ENCODE measurements at regions not wholly inside any gene's neighbourhood (a gene's known extent, or its start where the extent isn't known, plus 50 kb on each side); places are given as distances from the start of the nearest gene placed in this dataset.

GRCh38 chr6:56407883-56408410, 160.6 kb upstream of the COL21A1 start:
- in situ Hi-C loops (cut with MboI; ENCODE audit: low pct_unique_long_range_greater_than_20kb, low sequenced_read_pairs, unreplicated experiment) = no loop called here
- TF ChIP-seq CTCF (IDR thresholded peaks at IDR 0.05; ENCODE audit: extremely low read depth, insufficient read depth, missing control alignments) = no peak
- DNase-seq (ENCODE audit: low spot score) = no peak

- DNase-seq (ENCODE audit: low spot score) = peak; percentile 45
- no peak for TF ChIP-seq CTCF (IDR thresholded peaks at IDR 0.05; ENCODE audit: extremely low read depth, insufficient read depth, missing control alignments)
- in situ Hi-C loops (cut with MboI; ENCODE audit: low pct_unique_long_range_greater_than_20kb, low sequenced_read_pairs, unreplicated experiment) = no loop called here
Observed at GRCh38 chr6:56406276-56407269, 159.2 kb upstream of the COL21A1 start.

- in situ Hi-C loops (cut with MboI; ENCODE audit: low pct_unique_long_range_greater_than_20kb, low sequenced_read_pairs, unreplicated experiment) = no loop called here
- no peak for TF ChIP-seq CTCF (IDR thresholded peaks at IDR 0.05; ENCODE audit: extremely low read depth, insufficient read depth, missing control alignments)
- no peak for DNase-seq (ENCODE audit: low spot score)
Observed at GRCh38 chr6:56404599-56404998, 157.2 kb upstream of the COL21A1 start.

- no peak for DNase-seq (ENCODE audit: low spot score)
- in situ Hi-C loops (cut with MboI; ENCODE audit: low pct_unique_long_range_greater_than_20kb, low sequenced_read_pairs, unreplicated experiment) = no loop called here
- no peak for TF ChIP-seq CTCF (IDR thresholded peaks at IDR 0.05; ENCODE audit: extremely low read depth, insufficient read depth, missing control alignments)
Observed at GRCh38 chr6:56403745-56404144, 156.4 kb upstream of the COL21A1 start.

GRCh38 chr6:56401477-56402070, 154.2 kb upstream of the COL21A1 start:
- no peak for DNase-seq (ENCODE audit: low spot score)
- no peak for TF ChIP-seq CTCF (IDR thresholded peaks at IDR 0.05; ENCODE audit: extremely low read depth, insufficient read depth, missing control alignments)
- in situ Hi-C loops (cut with MboI; ENCODE audit: low pct_unique_long_range_greater_than_20kb, low sequenced_read_pairs, unreplicated experiment) = no loop called here

GRCh38 chr6:56400273-56400672, 152.9 kb upstream of the COL21A1 start:
- no peak for DNase-seq (ENCODE audit: low spot score)
- in situ Hi-C loops (cut with MboI; ENCODE audit: low pct_unique_long_range_greater_than_20kb, low sequenced_read_pairs, unreplicated experiment) = no loop called here
- TF ChIP-seq CTCF (IDR thresholded peaks at IDR 0.05; ENCODE audit: extremely low read depth, insufficient read depth, missing control alignments) = no peak

Measured in GM13977 (cell line).